Kidney (tissue), 13 donors: ENCODE measurements at regions not wholly inside any gene's neighbourhood (a gene's known extent, or its start where the extent isn't known, plus 50 kb on each side); places are given as distances from the start of the nearest gene placed in this dataset.

Source experiments
- DNase-seq, 5 donors: peaks; one replicate each; pipeline ENCODE4 v3.0.0-alpha.2; 2013 to 2020
- FAIRE-seq: peaks from 2 replicates; lab custom pipeline; 2012; peaks lifted over from hg19 to GRCh38; lab: Jason Lieb, UNC
- H3K27ac ChIP-seq, 2 donors: one replicate each; pipeline ENCODE4 v1.7.0; 2013; ENCODE audit warnings: low read depth in 2 of 2, low read length in 2 of 2, inconsistent platforms in 1 of 2
- H3K27me3 ChIP-seq: one replicate; pipeline ENCODE4 v1.7.1; 2013; ENCODE audit warnings: low read length, inconsistent platforms; ENCODE audit not compliant: control insufficient read depth, insufficient read depth
- H3K36me3 ChIP-seq, 3 donors: one replicate each; pipeline versions ENCODE4 v1.7.0 to v1.7.1; 2013; ENCODE audit warnings: low read length in 3 of 3, control low read depth in 1 of 3, inconsistent platforms in 1 of 3; ENCODE audit not compliant: insufficient read depth in 3 of 3, control insufficient read depth in 2 of 3
- H3K4me1 ChIP-seq, 3 donors: one replicate each; pipeline versions ENCODE4 v1.7.0 to v1.7.1; 2013; ENCODE audit warnings: low read length in 3 of 3, inconsistent platforms in 1 of 3, low read depth in 1 of 3; ENCODE audit not compliant: control insufficient read depth in 2 of 3, insufficient read depth in 2 of 3
- H3K4me3 ChIP-seq, 3 donors: one replicate each; pipeline versions ENCODE4 v1.7.0 to v1.8.1; 2013; ENCODE audit warnings: low read length in 3 of 3, control low read depth in 1 of 3, inconsistent platforms in 1 of 3
- H3K9ac ChIP-seq, 3 donors: one replicate each; pipeline versions ENCODE4 v1.7.0 to v1.7.1; 2013; ENCODE audit warnings: low read length in 3 of 3, control low read depth in 1 of 3, inconsistent platforms in 1 of 3
- H3K9me3 ChIP-seq, 3 donors: one replicate each; pipeline versions ENCODE4 v1.7.0 to v1.7.1; 2013; ENCODE audit warnings: low read length in 3 of 3, control low read depth in 1 of 3, inconsistent platforms in 1 of 3; ENCODE audit not compliant: control insufficient read depth in 2 of 3, insufficient read depth in 1 of 3
- intact Hi-C: fragments of 100-400 bp; cut with DNase I; formaldehyde crosslinking; loops from one replicate; pipeline ENCODE4 v1.11.1; 2022
- TF ChIP-seq, protein P1 (sequence below): IDR thresholded peaks from 3 replicates; pipeline ENCODE4 v1.5.1; 2012; ENCODE audit warnings: mild to moderate bottlenecking, moderate library complexity, borderline replicate concordance; ENCODE audit not compliant: insufficient read depth; ENCODE audit errors: extremely low read depth
- donor health status: control.
- donor health status: control.
- donor health status: control.
- donor health status: control.
- donor health status: control.
- donor health status: DM: yes; HTN: yes; CAD: no.
- donor health status: Normal renal cell carcinoma (clear cell type).

GRCh38 chr3:86578071-86578470 lies 412.9 kb downstream of the VGLL3 start:
- peaks cover 0 to 4% (median 0%) of the 10 kb centered on the region in 3 donors for H3K9me3 ChIP-seq
- intact Hi-C loops: no loop called here
- no peaks in the 10 kb centered on the region for H3K4me1 ChIP-seq
- no peak overlapping the region for H3K27ac ChIP-seq
- H3K27me3 ChIP-seq: no peaks in the 10 kb centered on the region
- H3K36me3 ChIP-seq: no peaks in the 10 kb centered on the region
- H3K9ac ChIP-seq: no peak overlapping the region
- FAIRE-seq: no peak
- DNase-seq: no peak
- no peak overlapping the region for H3K4me3 ChIP-seq
- TF ChIP-seq, protein P1, sequence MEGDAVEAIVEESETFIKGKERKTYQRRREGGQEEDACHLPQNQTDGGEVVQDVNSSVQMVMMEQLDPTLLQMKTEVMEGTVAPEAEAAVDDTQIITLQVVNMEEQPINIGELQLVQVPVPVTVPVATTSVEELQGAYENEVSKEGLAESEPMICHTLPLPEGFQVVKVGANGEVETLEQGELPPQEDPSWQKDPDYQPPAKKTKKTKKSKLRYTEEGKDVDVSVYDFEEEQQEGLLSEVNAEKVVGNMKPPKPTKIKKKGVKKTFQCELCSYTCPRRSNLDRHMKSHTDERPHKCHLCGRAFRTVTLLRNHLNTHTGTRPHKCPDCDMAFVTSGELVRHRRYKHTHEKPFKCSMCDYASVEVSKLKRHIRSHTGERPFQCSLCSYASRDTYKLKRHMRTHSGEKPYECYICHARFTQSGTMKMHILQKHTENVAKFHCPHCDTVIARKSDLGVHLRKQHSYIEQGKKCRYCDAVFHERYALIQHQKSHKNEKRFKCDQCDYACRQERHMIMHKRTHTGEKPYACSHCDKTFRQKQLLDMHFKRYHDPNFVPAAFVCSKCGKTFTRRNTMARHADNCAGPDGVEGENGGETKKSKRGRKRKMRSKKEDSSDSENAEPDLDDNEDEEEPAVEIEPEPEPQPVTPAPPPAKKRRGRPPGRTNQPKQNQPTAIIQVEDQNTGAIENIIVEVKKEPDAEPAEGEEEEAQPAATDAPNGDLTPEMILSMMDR: no peak

- FAIRE-seq: peak; percentile 80
- H3K36me3 ChIP-seq: no peaks in the 10 kb centered on the region
- intact Hi-C loops: no loop called here
- TF ChIP-seq, protein P1: no peak
- no peak overlapping the region for H3K27ac ChIP-seq
- no peaks in the 10 kb centered on the region for H3K9me3 ChIP-seq
- H3K4me3 ChIP-seq: no peak overlapping the region
- peak in 2 of 5 donors; percentile 58 to 69 for DNase-seq
- peaks cover 0 to 2% (median 0%) of the 10 kb centered on the region in 3 donors for H3K4me1 ChIP-seq
- no peak overlapping the region for H3K9ac ChIP-seq
- no peaks in the 10 kb centered on the region for H3K27me3 ChIP-seq
Measured at GRCh38 chr3:86563400-86563970, 427.5 kb downstream of the VGLL3 start.

DNA sequence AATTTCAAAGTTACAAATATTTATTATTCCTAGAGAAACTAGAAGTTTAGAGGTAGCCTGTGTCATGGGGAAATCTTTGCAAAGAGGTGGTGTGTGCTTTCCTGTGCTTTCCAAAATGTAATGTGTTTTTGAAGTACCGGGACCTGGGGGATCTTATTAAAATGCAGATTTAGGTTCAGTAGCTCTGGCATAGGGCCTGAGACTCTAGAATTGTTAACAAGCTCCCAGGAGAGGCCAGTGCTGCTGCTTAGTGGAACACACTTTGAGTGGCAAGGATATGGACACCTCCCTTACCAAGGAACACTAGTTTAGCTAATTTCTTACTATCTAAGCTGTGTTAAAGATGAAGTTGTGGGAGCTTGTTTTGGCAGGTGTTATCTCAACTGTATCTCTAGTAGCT lies 428.9 kb downstream of the VGLL3 start:
- H3K4me1 ChIP-seq: peaks cover 0 to 2% (median 0%) of the 10 kb centered on the region in 3 donors
- H3K4me3 ChIP-seq: no peak overlapping the region
- DNase-seq: peak in 1 of 5 donors; percentile 30
- intact Hi-C loops: no loop called here
- no peak overlapping the region for H3K27ac ChIP-seq
- H3K36me3 ChIP-seq: no peaks in the 10 kb centered on the region
- H3K9me3 ChIP-seq: no peaks in the 10 kb centered on the region
- no peaks in the 10 kb centered on the region for H3K27me3 ChIP-seq
- no peak for FAIRE-seq
- no peak overlapping the region for H3K9ac ChIP-seq
- TF ChIP-seq, protein P1: no peak

GRCh38 chr3:86561215-86561614 lies 429.7 kb downstream of the VGLL3 start:
- H3K4me3 ChIP-seq: no peak overlapping the region

More at GRCh38 chr3:86561215-86561614, 429.7 kb downstream of the VGLL3 start:
- DNase-seq (no peak), FAIRE-seq (no peak)
- TF ChIP-seq, protein P1: no peak
- H3K27me3 ChIP-seq: no peaks in the 10 kb centered on the region
- intact Hi-C loops: no loop called here
- no peak overlapping the region for H3K9ac ChIP-seq
- peaks cover 0 to 2% (median 0%) of the 10 kb centered on the region in 3 donors for H3K4me1 ChIP-seq
- H3K9me3 ChIP-seq: no peaks in the 10 kb centered on the region
- H3K27ac ChIP-seq: no peak overlapping the region
- no peaks in the 10 kb centered on the region for H3K36me3 ChIP-seq
